ENCODE measurements at regions not wholly inside any gene's neighbourhood (a gene's known extent, or its start where the extent isn't known, plus 50 kb on each side); places are given as distances from the start of the nearest gene placed in this dataset.

DNA sequence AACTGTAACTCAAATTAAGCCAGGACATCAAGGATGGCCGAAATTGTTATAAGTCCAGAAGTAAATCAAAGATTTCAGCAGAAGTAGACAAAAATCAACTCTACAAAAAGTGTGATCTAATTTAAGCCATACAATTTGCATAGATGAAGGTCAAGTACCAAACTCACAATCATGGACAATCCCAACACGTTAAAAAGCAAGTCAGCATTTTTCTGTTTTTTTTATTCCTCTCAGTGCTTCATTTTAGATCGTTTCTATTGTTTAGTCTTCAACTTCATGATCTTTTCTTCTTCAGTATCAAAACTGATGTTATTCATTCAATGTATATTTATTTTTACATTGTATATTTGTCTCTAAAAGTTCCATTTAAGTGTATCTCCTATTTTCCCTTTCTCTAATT, 674.3 kb upstream of the PHF14 start:
- no peaks in the 10 kb centered on the region for H3K9me3 ChIP-seq
- DNase-seq (ENCODE audit: low spot score), result no peak
- H3K4me3 ChIP-seq, result no peak overlapping the region
- H3K36me3 ChIP-seq, result no peaks in the 10 kb centered on the region
- no peaks in the 10 kb centered on the region for H3K27me3 ChIP-seq
- no peaks in the 10 kb centered on the region for H3K4me1 ChIP-seq
- H3K27ac ChIP-seq, result no peak overlapping the region
- TF ChIP-seq, protein P1, sequence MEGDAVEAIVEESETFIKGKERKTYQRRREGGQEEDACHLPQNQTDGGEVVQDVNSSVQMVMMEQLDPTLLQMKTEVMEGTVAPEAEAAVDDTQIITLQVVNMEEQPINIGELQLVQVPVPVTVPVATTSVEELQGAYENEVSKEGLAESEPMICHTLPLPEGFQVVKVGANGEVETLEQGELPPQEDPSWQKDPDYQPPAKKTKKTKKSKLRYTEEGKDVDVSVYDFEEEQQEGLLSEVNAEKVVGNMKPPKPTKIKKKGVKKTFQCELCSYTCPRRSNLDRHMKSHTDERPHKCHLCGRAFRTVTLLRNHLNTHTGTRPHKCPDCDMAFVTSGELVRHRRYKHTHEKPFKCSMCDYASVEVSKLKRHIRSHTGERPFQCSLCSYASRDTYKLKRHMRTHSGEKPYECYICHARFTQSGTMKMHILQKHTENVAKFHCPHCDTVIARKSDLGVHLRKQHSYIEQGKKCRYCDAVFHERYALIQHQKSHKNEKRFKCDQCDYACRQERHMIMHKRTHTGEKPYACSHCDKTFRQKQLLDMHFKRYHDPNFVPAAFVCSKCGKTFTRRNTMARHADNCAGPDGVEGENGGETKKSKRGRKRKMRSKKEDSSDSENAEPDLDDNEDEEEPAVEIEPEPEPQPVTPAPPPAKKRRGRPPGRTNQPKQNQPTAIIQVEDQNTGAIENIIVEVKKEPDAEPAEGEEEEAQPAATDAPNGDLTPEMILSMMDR (IDR thresholded peaks at IDR 0.05), result no peak

DNA sequence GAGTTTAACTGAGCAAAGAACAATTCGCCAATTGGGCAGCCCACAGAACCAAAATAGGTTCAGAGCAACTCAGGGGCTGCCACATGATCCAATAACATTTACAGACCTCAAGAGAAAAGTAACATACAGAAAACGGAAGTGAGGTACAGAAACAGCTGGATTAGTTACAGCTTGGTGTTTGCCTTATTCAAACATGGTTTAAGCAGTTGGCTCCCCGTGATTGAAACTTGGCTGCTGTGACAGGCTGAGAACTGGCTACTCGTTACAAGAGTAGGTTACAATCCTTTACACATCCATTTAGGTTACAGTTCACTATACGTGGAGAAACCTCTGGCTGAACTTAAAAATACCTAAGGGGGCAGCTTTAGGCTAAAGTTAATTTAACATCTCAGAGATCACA, 673.1 kb upstream of the PHF14 start:
- Histone ChIP-seq H3K36me3 (no peaks in the 10 kb centered on the region), H3K4me1 (no peaks in the 10 kb centered on the region), H3K4me3 (no peak overlapping the region), H3K9me3 (no peaks in the 10 kb centered on the region), H3K27ac (no peak overlapping the region), H3K27me3 (no peaks in the 10 kb centered on the region)
- DNase-seq (ENCODE audit: low spot score), result no peak
- TF ChIP-seq, protein P1 (IDR thresholded peaks at IDR 0.05), result no peak

GRCh38 chr7:10308276-10308675, 665.4 kb upstream of the PHF14 start:
- Histone ChIP-seq H3K27ac (no peak overlapping the region), H3K4me3 (no peak overlapping the region), H3K36me3 (no peaks in the 10 kb centered on the region), H3K4me1 (no peaks in the 10 kb centered on the region), H3K27me3 (no peaks in the 10 kb centered on the region), H3K9me3 (no peaks in the 10 kb centered on the region)
- DNase-seq (ENCODE audit: low spot score), result no peak
- TF ChIP-seq, protein P1 (IDR thresholded peaks at IDR 0.05), result no peak

DNA sequence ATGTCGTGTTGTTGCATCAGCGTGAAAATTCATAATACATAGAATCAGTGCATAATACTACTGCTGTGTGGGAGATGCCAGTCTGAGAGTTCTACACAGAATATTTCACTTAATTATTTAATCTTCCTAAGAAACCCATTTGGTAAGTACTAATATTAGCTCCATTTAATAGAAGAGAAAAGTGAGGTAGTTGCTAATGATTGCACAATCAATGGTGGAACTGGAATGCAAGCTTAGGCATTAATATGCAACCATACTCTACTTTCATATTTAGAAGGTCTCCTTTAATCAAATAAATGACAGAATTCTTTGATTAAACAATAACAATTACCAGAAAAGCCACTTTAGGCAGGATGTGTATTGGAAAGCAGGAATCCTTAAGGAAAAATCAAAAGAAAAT, 660.7 kb upstream of the PHF14 start:
- H3K36me3 ChIP-seq, result no peaks in the 10 kb centered on the region
- no peak overlapping the region for H3K4me3 ChIP-seq
- TF ChIP-seq, protein P1 (IDR thresholded peaks at IDR 0.05), result no peak
- no peaks in the 10 kb centered on the region for H3K4me1 ChIP-seq
- H3K9me3 ChIP-seq, result no peaks in the 10 kb centered on the region
- no peaks in the 10 kb centered on the region for H3K27me3 ChIP-seq
- DNase-seq (ENCODE audit: low spot score), result no peak
- H3K27ac ChIP-seq, result no peak overlapping the region

DNA sequence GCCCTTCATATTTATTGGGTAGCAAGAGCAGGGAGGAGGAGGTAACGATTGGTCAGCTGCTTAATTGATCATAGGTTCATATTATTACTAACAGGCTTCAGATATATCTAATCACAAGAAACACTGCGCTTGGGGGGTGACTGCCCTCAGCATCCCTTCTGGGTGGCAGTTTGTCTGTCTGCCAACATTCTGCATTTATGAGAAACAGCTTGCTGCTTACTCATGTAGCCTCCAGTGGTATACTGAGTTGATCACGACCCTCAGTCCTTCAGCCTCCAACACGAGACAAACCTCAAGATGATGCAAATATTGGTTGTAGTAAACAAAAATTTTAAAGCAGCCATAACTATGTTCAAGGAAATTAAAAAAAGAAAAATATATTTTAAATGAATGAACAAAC, 657.8 kb upstream of the PHF14 start:
- Histone ChIP-seq H3K4me1 (no peaks in the 10 kb centered on the region), H3K4me3 (no peak overlapping the region), H3K27me3 (no peaks in the 10 kb centered on the region), H3K9me3 (peaks cover 0 to 3% of the 10 kb centered on the region in 2 donors), H3K36me3 (no peaks in the 10 kb centered on the region), H3K27ac (no peak overlapping the region)
- DNase-seq (ENCODE audit: low spot score), result no peak
- TF ChIP-seq, protein P1 (IDR thresholded peaks at IDR 0.05), result no peak

DNA sequence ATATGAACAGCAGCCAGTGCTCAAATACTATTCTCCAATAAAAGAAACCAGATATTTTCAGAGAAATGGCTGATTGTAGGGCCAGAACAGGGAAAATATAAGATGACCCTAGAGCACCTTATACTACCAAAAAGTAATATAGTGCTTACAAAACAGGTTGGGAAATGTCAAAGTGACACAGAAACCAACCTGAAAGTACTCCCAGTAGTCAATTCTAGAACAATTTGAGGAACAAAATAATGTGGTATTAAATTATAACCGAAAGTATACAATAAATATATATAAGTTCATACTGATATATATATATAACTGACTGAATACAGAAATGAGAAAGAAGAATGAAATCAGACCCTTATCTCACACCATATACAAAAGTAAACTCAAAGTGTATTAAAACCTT, 657.2 kb upstream of the PHF14 start:
- Histone ChIP-seq H3K9me3 (peaks cover 0 to 3% of the 10 kb centered on the region in 2 donors), H3K4me3 (no peak overlapping the region), H3K36me3 (no peaks in the 10 kb centered on the region), H3K27me3 (no peaks in the 10 kb centered on the region), H3K4me1 (no peaks in the 10 kb centered on the region), H3K27ac (no peak overlapping the region)
- no peak for DNase-seq (ENCODE audit: low spot score)
- TF ChIP-seq, protein P1 (IDR thresholded peaks at IDR 0.05), result no peak

All from right atrium auricular region (tissue), 2 donors.